ENCODE measurements at regions not wholly inside any gene's neighbourhood (a gene's known extent, or its start where the extent isn't known, plus 50 kb on each side); places are given as distances from the start of the nearest gene placed in this dataset.

DNA sequence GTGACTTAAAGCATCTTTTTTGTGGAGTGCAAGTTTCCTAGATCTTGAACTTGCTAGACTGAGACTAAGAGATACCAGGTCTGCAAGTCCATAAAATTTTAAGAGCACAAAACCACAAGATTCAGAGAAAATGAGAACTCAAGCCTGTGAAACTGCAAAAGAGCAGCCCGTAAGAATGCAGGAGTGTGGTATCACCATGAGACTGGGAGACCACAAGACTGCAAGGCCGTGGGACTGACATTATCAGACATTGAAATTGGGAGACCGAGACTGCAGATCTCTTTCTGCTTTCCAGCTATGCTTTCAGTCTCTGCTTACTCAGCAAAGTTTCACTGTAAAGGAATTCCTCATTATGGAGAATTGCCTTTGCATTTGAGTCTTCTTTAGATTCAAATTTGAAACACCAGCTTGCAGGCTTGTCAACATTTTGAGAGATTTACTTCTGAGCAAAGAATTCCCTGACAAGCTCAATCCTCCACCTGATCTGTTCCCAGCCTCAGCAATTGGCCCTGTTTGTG is 621.2 kb downstream of the KCNA4 start:
- H3K27me3 ChIP-seq (replicated peaks; ENCODE audit: control insufficient read depth, insufficient read depth, low read length) = no peaks in the 10 kb centered on the region
- H3K9me3 ChIP-seq = no peaks in the 10 kb centered on the region
- Mint-ChIP-seq H3K36me3 (ENCODE audit: insufficient read depth, unreplicated experiment) (no peaks in the 10 kb centered on the region), H3K27ac (ENCODE audit: unreplicated experiment) (no peak overlapping the region), H3K27me3 (ENCODE audit: insufficient read depth, unreplicated experiment) (peaks cover 8% of the 10 kb centered on the region), H3K4me3 (ENCODE audit: unreplicated experiment) (no peak overlapping the region), H3K9me3 (ENCODE audit: unreplicated experiment) (no peaks in the 10 kb centered on the region), H3K4me1 (ENCODE audit: low read depth, unreplicated experiment) (no peaks in the 10 kb centered on the region)
- CTCF ChIA-PET = no interaction called here
- POLR2A ChIA-PET = no interaction called here
- no peaks in the 10 kb centered on the region for H3K36me3 ChIP-seq (ENCODE audit: control insufficient read depth, insufficient read depth, low read length)
- TF ChIP-seq, protein P1, sequence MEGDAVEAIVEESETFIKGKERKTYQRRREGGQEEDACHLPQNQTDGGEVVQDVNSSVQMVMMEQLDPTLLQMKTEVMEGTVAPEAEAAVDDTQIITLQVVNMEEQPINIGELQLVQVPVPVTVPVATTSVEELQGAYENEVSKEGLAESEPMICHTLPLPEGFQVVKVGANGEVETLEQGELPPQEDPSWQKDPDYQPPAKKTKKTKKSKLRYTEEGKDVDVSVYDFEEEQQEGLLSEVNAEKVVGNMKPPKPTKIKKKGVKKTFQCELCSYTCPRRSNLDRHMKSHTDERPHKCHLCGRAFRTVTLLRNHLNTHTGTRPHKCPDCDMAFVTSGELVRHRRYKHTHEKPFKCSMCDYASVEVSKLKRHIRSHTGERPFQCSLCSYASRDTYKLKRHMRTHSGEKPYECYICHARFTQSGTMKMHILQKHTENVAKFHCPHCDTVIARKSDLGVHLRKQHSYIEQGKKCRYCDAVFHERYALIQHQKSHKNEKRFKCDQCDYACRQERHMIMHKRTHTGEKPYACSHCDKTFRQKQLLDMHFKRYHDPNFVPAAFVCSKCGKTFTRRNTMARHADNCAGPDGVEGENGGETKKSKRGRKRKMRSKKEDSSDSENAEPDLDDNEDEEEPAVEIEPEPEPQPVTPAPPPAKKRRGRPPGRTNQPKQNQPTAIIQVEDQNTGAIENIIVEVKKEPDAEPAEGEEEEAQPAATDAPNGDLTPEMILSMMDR (IDR thresholded peaks at IDR 0.05; ENCODE audit: insufficient read depth in 1 of 2, low read depth in 1 of 2, low read length in 1 of 2, severe bottlenecking in 1 of 2, unreplicated experiment in 1 of 2) = no peak
- BruUV-seq (replicated peaks) = no TSS peak
- H3K4me3 ChIP-seq (ENCODE audit: low read depth, low read length) = no peak overlapping the region
- intact Hi-C loops (cut with micrococcal nuclease; ENCODE audit: unreplicated experiment) = no loop called here
- DNase-seq = no peak
- H3K4me1 ChIP-seq = no peaks in the 10 kb centered on the region

DNA sequence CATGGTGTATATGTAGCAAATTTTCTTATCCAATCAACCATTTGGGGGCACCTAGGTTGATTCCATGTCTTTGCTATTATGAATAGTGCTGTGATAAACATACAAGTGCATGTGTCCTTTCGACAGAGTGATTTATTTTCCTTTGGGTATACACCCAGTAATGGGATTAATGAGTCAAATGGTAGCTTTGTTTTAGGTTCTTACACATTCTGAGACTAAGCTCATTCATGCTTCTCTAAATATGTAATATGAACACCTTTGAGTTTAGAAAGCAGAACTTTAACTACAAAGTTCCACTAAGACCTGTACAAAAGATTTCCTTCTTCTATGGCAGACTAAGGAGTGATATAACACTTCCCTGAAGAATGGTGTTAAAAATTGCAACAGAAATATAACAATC is 627.0 kb downstream of the KCNA4 start:
- Mint-ChIP-seq H3K4me3 (ENCODE audit: unreplicated experiment) (no peak overlapping the region), H3K9me3 (ENCODE audit: unreplicated experiment) (no peaks in the 10 kb centered on the region), H3K4me1 (ENCODE audit: low read depth, unreplicated experiment) (no peaks in the 10 kb centered on the region), H3K27me3 (ENCODE audit: insufficient read depth, unreplicated experiment) (peaks cover 6% of the 10 kb centered on the region), H3K27ac (ENCODE audit: unreplicated experiment) (no peak overlapping the region), H3K36me3 (ENCODE audit: insufficient read depth, unreplicated experiment) (no peaks in the 10 kb centered on the region)
- no peak overlapping the region for H3K4me3 ChIP-seq (ENCODE audit: low read depth, low read length)
- H3K4me1 ChIP-seq = no peaks in the 10 kb centered on the region
- intact Hi-C loops (cut with micrococcal nuclease; ENCODE audit: unreplicated experiment) = no loop called here
- no peak for DNase-seq
- no peaks in the 10 kb centered on the region for H3K9me3 ChIP-seq
- no TSS peak for BruUV-seq (replicated peaks)
- TF ChIP-seq, protein P1 (IDR thresholded peaks at IDR 0.05; ENCODE audit: insufficient read depth in 1 of 2, low read depth in 1 of 2, low read length in 1 of 2, severe bottlenecking in 1 of 2, unreplicated experiment in 1 of 2) = no peak
- no peaks in the 10 kb centered on the region for H3K27me3 ChIP-seq (replicated peaks; ENCODE audit: control insufficient read depth, insufficient read depth, low read length)
- CTCF ChIA-PET = no interaction called here
- POLR2A ChIA-PET = no interaction called here
- H3K36me3 ChIP-seq (ENCODE audit: control insufficient read depth, insufficient read depth, low read length) = no peaks in the 10 kb centered on the region

DNA sequence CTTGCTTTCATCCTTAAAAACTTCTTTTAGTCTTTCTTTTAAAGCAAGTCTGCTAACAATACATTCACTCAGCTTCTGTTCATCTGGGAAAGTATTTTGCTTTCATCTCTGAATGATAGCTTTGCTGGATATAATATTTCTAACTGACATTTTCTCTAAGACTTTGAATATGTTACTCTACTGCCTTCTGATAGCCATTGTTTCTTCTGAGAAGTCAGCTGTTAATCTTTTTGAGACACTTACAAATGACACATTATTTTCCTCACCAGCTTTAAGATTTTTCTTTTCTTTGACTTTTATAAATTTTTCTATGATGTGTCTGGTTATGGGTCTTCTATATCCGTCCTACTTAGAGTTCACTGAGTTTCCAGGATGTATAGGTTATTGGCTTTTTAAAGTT is 643.1 kb downstream of the KCNA4 start:
- no peaks in the 10 kb centered on the region; the same call in 1 of the 2 replicates for H3K9me3 ChIP-seq
- H3K27me3 ChIP-seq (replicated peaks; ENCODE audit: control insufficient read depth, insufficient read depth, low read length) = no peaks in the 10 kb centered on the region
- H3K4me3 ChIP-seq (ENCODE audit: low read depth, low read length) = no peak overlapping the region
- Mint-ChIP-seq H3K9me3 (ENCODE audit: unreplicated experiment) (peaks cover 17% of the 10 kb centered on the region), H3K27me3 (ENCODE audit: insufficient read depth, unreplicated experiment) (peaks cover 3% of the 10 kb centered on the region), H3K27ac (ENCODE audit: unreplicated experiment) (no peak overlapping the region), H3K36me3 (ENCODE audit: insufficient read depth, unreplicated experiment) (no peaks in the 10 kb centered on the region), H3K4me1 (ENCODE audit: low read depth, unreplicated experiment) (no peaks in the 10 kb centered on the region), H3K4me3 (ENCODE audit: unreplicated experiment) (no peak overlapping the region)
- ChIA-PET POLR2A (no interaction called here), CTCF (no interaction called here)
- no peaks in the 10 kb centered on the region for H3K4me1 ChIP-seq
- H3K36me3 ChIP-seq (ENCODE audit: control insufficient read depth, insufficient read depth, low read length) = no peaks in the 10 kb centered on the region
- TF ChIP-seq, protein P1 (IDR thresholded peaks at IDR 0.05; ENCODE audit: insufficient read depth in 1 of 2, low read depth in 1 of 2, low read length in 1 of 2, severe bottlenecking in 1 of 2, unreplicated experiment in 1 of 2) = no peak
- DNase-seq = no peak
- intact Hi-C loops (cut with micrococcal nuclease; ENCODE audit: unreplicated experiment) = no loop called here
- BruUV-seq (replicated peaks) = no TSS peak

Measured in Caco-2 (cell line).